GM19239 (cell line): ENCODE measurements at regions not wholly inside any gene's neighbourhood (a gene's known extent, or its start where the extent isn't known, plus 50 kb on each side); places are given as distances from the start of the nearest gene placed in this dataset.

Source experiments
- DNase-seq: peaks from one replicate; pipeline ENCODE4 v3.0.0; 2011; ENCODE audit warnings: low spot score; ENCODE audit not compliant: insufficient read length
- FAIRE-seq: peaks from 2 replicates; lab custom pipeline; 2011; peaks lifted over from hg19 to GRCh38; lab: Jason Lieb, UNC

DNA sequence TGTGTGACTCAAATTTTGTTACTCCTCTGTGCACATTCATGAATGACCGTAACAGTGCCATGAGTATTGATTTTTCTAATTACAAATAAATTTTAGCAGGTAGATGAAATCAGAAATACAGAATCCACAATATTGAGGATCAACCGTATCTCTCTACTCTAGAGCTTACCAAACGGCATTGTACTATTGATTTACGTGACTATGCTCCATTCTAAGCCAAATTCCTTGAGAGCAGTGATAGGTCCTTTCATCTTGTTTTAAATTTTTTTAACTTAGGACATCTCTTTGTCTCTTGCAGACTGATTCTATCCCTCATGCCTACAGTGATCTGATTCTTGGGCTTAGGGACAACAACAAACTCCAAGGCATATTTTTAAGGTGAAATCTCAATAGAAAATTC lies 172.3 kb upstream of the C1QTNF7 start:
- FAIRE-seq (no peak), DNase-seq (no peak)

DNA sequence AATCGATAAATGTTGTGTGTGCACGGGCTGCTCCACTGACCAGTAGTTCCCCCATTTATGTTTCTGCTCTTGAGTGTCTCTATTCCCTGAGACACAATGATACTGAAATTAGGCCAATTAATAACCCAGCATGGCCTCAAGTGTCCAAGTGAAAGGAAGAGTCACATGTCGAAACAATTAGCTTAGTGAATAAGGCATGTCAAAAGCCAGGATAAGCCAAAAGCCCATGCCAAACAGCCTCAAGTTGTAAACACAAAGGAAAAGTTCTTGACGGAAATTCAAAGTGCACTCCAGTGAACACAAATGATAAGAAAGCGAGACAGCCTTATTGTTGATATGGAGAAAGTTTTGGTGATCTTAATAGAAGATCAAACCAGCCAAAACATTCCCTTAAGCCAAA lies 167.1 kb upstream of the C1QTNF7 start:
- DNase-seq (no peak), FAIRE-seq (no peak)

- FAIRE-seq, result no peak
Observed at GRCh38 chr4:15262396-15262795, 165.4 kb upstream of the C1QTNF7 start.

GRCh38 chr4:15270201-15270600 lies 157.6 kb upstream of the C1QTNF7 start:
- DNase-seq (no peak), FAIRE-seq (no peak)

More at GRCh38 chr4:15262396-15262795, 165.4 kb upstream of the C1QTNF7 start:
- DNase-seq, result no peak

DNA sequence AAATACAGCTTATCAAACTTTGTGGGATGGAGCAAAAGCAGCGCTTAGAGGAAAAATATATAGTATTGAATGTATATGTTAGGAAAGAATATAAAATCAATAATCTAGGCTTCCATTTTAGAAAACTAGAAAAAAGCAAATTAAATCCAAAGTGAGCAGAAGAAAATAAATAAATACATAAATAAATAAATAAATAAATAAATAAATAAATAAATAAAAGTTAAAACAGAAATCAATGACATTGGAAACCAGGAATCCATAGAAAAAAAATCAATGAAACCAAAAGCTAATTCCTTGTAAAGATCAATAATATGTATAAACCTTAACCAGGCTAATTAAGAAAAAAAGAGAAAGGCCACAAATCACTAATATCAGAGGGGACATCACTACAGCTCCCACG lies 141.8 kb upstream of the C1QTNF7 start:
- no peak for FAIRE-seq
- DNase-seq, result no peak

DNA sequence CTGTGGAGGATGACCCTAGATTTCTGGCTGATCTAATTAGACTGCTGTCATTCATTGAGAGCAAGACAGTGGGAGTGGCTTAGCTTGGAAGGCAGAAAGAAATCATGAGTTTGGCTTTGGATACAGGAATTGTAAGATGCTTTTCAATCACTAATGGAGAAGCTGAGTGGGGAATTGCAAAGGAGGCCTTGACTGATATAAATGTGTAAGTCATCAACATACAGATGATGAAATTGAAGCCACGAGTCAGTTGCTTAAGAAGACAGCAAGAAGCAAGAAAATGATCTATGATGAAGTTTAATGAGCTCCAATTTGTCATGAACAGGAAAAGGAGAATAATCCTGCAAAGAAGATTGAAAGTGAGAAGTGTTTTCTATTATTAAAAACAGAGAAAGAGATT lies 136.7 kb upstream of the C1QTNF7 start:
- FAIRE-seq (no peak), DNase-seq (no peak)

DNA sequence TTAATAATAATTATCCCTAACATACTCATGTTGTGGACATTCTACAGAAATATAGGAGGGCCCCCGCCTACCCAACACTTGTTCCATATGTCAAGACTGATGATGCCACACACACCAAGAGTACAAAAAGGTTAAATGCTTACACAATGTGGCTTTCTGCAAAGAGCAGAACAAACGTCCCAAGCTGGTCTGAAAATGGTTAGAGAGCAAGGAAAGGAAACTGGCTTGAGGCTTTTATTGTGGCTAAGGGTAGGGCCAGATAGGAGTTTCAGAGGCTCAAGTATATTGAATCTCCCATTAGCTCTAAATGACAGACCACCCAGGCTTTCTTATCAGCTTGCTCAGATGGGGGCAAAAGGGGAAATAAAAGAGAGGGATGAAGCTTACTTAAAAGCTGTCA lies 134.1 kb upstream of the C1QTNF7 start:
- no peak for DNase-seq
- FAIRE-seq, result no peak

- FAIRE-seq (no peak), DNase-seq (no peak)
Observed at GRCh38 chr4:15294202-15294601, 133.6 kb upstream of the C1QTNF7 start.

- DNase-seq (no peak), FAIRE-seq (no peak)
Observed at GRCh38 chr4:15294832-15295231, 133.0 kb upstream of the C1QTNF7 start.

GRCh38 chr4:15295421-15296162 lies 132.2 kb upstream of the C1QTNF7 start:
- DNase-seq, result no peak
- no peak for FAIRE-seq

DNA sequence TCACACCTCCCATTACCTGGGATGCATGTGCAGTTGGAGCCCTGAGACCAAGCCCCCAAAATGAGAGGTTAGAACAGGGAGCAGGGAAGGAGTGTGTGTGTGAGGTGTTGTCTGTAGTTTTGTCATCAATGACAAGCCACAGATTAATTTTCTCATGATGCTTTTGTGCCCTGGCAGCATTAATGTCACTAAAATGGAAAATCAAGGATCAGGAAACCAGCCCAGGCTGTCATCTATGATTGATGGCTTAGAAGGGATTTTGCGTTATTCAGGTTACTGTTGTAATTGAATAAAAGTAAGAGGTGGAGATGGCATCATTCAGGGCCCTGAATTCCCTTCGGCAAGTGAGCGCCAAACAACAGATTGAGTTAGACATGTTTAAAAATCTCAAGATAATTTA lies 130.5 kb upstream of the C1QTNF7 start:
- DNase-seq, result no peak
- FAIRE-seq, result no peak

- FAIRE-seq, result no peak
- no peak for DNase-seq
Observed at GRCh38 chr4:15299627-15300026, 128.2 kb upstream of the C1QTNF7 start.

DNA sequence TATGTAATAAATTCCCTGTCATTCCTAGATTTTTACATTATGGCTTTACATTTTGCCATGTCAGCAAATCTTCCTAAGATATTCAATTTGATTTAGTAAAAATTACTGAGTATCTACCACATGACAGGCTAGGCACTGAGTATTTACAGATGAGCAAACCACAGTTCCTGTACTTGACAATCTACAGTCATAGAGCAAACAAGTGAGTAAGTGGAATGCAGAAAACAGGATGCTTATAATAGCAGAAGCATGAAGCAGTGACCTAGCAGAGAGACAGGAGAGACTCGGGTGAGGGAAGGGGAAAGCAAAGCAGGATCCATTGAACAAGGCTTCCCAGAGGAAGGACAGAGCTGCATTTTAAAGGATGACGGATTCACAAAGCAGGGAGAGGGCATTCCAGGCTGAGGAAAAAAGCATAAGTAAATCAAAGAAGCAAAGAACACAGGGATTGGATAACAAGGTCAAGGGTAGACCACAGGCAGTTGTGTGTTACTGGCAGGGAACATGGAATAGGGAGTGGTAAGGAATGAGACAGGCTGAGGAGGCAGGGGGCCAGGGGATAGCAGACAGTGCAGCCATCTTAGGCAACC lies 124.7 kb upstream of the C1QTNF7 start:
- DNase-seq (no peak), FAIRE-seq (no peak)

DNA sequence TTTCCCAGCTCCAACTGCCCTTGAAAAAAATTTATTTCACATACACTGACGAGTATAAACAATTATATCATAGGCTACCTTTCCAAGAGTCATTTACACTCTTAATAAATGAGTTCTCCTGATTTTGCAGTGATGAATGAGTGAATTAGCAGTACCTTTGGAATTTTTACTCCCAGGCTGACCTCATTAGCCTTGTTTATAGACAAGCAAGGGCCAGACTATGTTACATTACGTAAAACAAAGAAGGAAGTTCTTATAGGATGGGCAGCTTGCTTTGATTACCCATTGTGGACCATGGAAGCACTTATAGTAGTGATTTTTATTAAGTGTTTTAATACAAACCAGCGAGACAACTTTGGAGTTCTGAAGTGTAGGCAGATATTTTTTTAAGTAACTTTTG lies 112.9 kb upstream of the C1QTNF7 start:
- DNase-seq, result no peak
- FAIRE-seq, result no peak

- no peak for FAIRE-seq
Observed at GRCh38 chr4:15317246-15317645, 110.6 kb upstream of the C1QTNF7 start.

DNA sequence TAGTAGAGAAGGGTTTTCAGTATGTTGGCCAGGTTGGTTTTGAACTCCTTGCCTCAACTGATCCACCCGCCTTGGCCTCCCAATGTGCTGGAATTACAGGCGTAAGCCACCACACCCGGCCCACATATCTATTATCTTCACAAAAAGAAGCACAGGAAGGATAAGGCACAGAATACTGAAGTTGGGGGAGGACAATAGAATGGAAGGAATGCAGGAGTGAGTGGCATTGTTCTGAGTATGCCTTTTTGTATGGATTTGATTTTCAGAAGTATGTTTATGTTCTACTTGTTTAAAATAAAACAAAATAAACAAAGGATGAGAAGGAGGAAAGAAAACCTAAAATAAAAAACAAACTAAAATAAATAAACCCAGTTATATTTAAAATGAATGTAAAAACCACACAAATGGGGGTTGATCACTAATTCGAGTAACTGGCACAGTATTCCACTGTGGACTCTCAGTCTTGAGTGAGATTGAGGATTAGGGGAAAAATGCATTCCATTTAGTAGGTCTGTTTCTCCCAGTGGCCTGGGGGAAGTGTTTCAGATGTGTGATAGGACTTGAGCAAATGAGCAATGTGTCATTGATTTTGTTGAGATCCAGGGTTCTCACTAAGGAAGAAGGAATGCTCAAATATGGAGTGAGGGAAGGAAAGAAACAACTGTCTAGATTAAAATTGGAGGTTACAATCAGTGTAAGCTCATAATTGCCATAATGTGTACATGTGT lies 109.0 kb upstream of the C1QTNF7 start:
- FAIRE-seq, result no peak

More at GRCh38 chr4:15317246-15317645, 110.6 kb upstream of the C1QTNF7 start:
- DNase-seq, result no peak

GRCh38 chr4:15320121-15320678 lies 107.6 kb upstream of the C1QTNF7 start:
- DNase-seq (no peak), FAIRE-seq (no peak)

More for the DNA sequence above, 109.0 kb upstream of the C1QTNF7 start:
- DNase-seq, result no peak

GRCh38 chr4:15322006-15322405 lies 105.8 kb upstream of the C1QTNF7 start:
- DNase-seq (no peak), FAIRE-seq (no peak)

GRCh38 chr4:15325987-15326386 lies 101.8 kb upstream of the C1QTNF7 start:
- FAIRE-seq (no peak), DNase-seq (no peak)

- DNase-seq, result no peak
- FAIRE-seq, result no peak
Observed at GRCh38 chr4:15327311-15328298, 100.2 kb upstream of the C1QTNF7 start.
